B cell (primary cell): ENCODE measurements at regions not wholly inside any gene's neighbourhood (a gene's known extent, or its start where the extent isn't known, plus 50 kb on each side); places are given as distances from the start of the nearest gene placed in this dataset.

Experiments used
- ATAC-seq: fragments of 200-7000 bp; cut with Tn5 transposase; one replicate; pipeline ENCODE4 v1.10.0; 2021; ENCODE audit warnings: low read depth, mild to moderate bottlenecking, moderate number of reproducible peaks, moderate library complexity
- CTCF ChIA-PET: fragments of 350-600 bp; sonication (Branson Sonifier 250); formaldehyde crosslinking; loops from one replicate; lab custom pipeline; 2021; ENCODE audit warnings: antibody characterized with exemption, inconsistent platforms; lab: Charles Lee
- POLR2A ChIA-PET: fragments of 350-600 bp; sonication (Branson Sonifier 250); formaldehyde crosslinking; loops from one replicate; lab custom pipeline; 2021; ENCODE audit warnings: antibody characterized with exemption; lab: Charles Lee
- DNase-seq: peaks from one replicate; pipeline ENCODE4 v3.0.0; 2013
- H2AFZ ChIP-seq: 2 replicates; pipeline ENCODE4 v1.6.1; 2012; ENCODE audit warnings: mild to moderate bottlenecking, low read depth, low read length; ENCODE audit not compliant: insufficient read depth, poor library complexity, severe bottlenecking
- H3K27ac ChIP-seq, 2 donors: 1 replicate in 1 of 2; 2 replicates in 1 of 2; pipeline ENCODE4 v1.5.1; 2012 to 2013; ENCODE audit warnings: low read length in 2 of 2, mild to moderate bottlenecking in 2 of 2, moderate library complexity in 1 of 2
- H3K27me3 ChIP-seq, 4 experiments: fragments of 200-600 bp in 1 of 4; sonication (generic) in 1 of 4; replicated peaks in 1 of 4; 1 replicate in 2 of 4; 2 replicates in 2 of 4; pipeline versions ENCODE4 v1.6.1 to v1.7.0; 2013 to 2016; ENCODE audit warnings: low read length in 3 of 4, mild to moderate bottlenecking in 2 of 4, mixed read lengths in 1 of 4, moderate library complexity in 1 of 4; ENCODE audit not compliant: insufficient read depth in 4 of 4, control insufficient read depth in 3 of 4; ENCODE audit errors: control extremely low read depth in 1 of 4
- H3K36me3 ChIP-seq, 2 experiments: replicated peaks in 1 of 2; 1 replicate in 1 of 2; 2 replicates in 1 of 2; pipeline versions ENCODE4 v1.6.1 to v1.7.1; 2013; ENCODE audit warnings: low read length in 1 of 2; ENCODE audit not compliant: insufficient read depth in 2 of 2, control insufficient read depth in 1 of 2; ENCODE audit errors: control extremely low read depth in 1 of 2, extremely low read depth in 1 of 2
- H3K4me1 ChIP-seq, 2 donors: fragments of 200-600 bp in 1 of 2; sonication (generic) in 1 of 2; 1 replicate in 1 of 2; 2 replicates in 1 of 2; pipeline versions ENCODE4 v1.5.1 to v1.6.1; 2013 to 2017; ENCODE audit warnings: low read length in 2 of 2; ENCODE audit not compliant: control insufficient read depth in 2 of 2, insufficient read depth in 2 of 2
- H3K4me2 ChIP-seq: replicated peaks from 2 replicates; pipeline ENCODE3; 2012; ENCODE audit warnings: mild to moderate bottlenecking, low read depth, low read length; ENCODE audit not compliant: poor library complexity, severe bottlenecking
- H3K4me3 ChIP-seq, 5 experiments: fragments of 200-600 bp in 1 of 5; sonication (generic) in 1 of 5; 1 replicate in 3 of 5; 2 replicates in 2 of 5; pipeline versions ENCODE4 v1.5.1 to v1.7.0; 2011 to 2016; ENCODE audit warnings: low read length in 4 of 5, mild to moderate bottlenecking in 4 of 5, low read depth in 2 of 5, control low read depth in 1 of 5, moderate library complexity in 1 of 5; ENCODE audit not compliant: insufficient read depth in 1 of 5; ENCODE audit errors: control extremely low read depth in 1 of 5, extremely low read depth in 1 of 5
- H3K79me2 ChIP-seq: fragments of 200-600 bp; sonication (generic); one replicate; pipeline ENCODE4 v1.6.0; 2016; ENCODE audit warnings: low read length; ENCODE audit not compliant: control insufficient read depth, insufficient read depth
- H3K9ac ChIP-seq: fragments of 200-600 bp; sonication (generic); 2 replicates; pipeline ENCODE4 v1.6.1; 2017; ENCODE audit warnings: mild to moderate bottlenecking, low read length, moderate library complexity
- H3K9me3 ChIP-seq, 3 donors: one replicate each; pipeline versions ENCODE4 v1.6.1 to v1.7.1; 2013; ENCODE audit warnings: low read length in 2 of 3; ENCODE audit not compliant: control insufficient read depth in 2 of 3, insufficient read depth in 1 of 3; ENCODE audit errors: control extremely low read depth in 1 of 3
- H4K20me1 ChIP-seq: 2 replicates; pipeline ENCODE4 v1.6.0; 2012; ENCODE audit warnings: mild to moderate bottlenecking, low read length; ENCODE audit not compliant: insufficient read depth, control insufficient read depth, poor library complexity, severe bottlenecking
- H3K27ac Mint-ChIP-seq: one replicate; pipeline ENCODE4 v1.8.0; 2021; ENCODE audit warnings: mixed read lengths
- H3K27me3 Mint-ChIP-seq: one replicate; pipeline ENCODE4 v1.8.0; 2021; ENCODE audit warnings: mixed read lengths
- H3K4me1 Mint-ChIP-seq: one replicate; pipeline ENCODE4 v1.8.0; 2021; ENCODE audit warnings: mixed read lengths
- H3K4me3 Mint-ChIP-seq: one replicate; pipeline ENCODE4 v1.8.0; 2021; ENCODE audit warnings: mixed read lengths
- H3K9me3 Mint-ChIP-seq: one replicate; pipeline ENCODE4 v1.8.0; 2022; ENCODE audit warnings: mixed read lengths; ENCODE audit not compliant: insufficient read depth
- CTCF ChIP-seq: fragments of 200-600 bp; IDR thresholded peaks from one replicate; pipeline ENCODE4 v1.8.0; 2022; ENCODE audit warnings: antibody characterized with exemption, mild to moderate bottlenecking
- EZH2 ChIP-seq: IDR thresholded peaks from 2 replicates; pipeline ENCODE4 v1.6.1; 2012; ENCODE audit warnings: borderline replicate concordance, low read depth, mild to moderate bottlenecking, moderate library complexity, low read length; ENCODE audit not compliant: insufficient read depth, poor library complexity, severe bottlenecking
- WGBS: methylation state at CpG from one replicate; pipeline ENCODE4 v1.1.5; 2013; ENCODE audit warnings: missing lambda C conversion rate; ENCODE audit not compliant: insufficient coverage; 5-methylcytosine and 5-hydroxymethylcytosine counted together
- intact Hi-C: fragments of 100-400 bp; cut with micrococcal nuclease; formaldehyde crosslinking; loops from one replicate; pipeline ENCODE4 v1.10.0; 2022

DNA sequence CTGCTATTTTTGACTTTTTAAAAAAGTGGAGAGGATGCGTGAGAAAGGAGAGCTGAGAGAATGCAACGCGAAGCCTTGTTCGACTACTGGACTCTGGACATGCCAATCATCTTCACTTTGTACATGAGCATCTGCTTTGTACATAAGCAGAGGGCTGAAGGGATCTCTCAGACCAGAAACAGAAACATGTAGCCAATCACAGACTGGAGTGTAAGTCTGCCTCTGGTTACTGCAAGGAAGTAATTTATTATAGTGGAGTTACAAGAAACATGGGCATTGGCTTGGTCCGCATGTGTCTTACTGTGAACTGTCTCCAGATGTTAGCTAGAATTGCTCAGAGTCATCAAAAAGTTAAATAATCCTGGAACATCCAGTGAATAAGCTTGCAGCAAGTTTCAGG is 190.0 kb upstream of the GRAMD2B start:
- CTCF ChIA-PET: no interaction called here

DNA sequence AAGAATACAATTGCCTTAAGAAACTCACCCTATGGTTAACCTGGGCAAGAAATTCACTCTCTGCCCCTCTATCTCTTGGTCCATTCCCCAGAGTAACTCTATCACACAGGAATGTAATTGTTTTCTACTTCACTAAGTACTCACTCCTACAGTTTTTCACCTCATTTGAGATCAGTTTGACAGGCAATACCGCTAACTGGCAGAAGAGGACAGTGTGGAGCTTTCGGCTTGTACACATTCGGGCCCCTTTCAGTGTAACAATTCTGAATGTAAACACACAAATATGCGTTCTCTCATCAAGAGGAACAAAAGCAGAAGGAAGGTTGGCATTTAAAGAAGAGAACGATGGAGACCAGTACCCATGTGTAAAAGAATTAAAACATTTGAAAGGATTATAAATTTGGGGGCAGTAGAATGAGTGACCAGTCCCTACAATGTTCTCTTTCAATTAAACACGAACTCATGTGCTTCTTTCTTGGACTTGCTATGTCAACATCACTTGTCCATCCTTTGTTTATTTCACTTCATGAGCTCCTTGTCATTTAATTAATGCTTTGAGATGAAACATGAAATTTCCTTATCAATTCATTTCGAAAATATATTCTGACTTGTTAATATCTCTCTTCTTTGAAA is 188.5 kb upstream of the GRAMD2B start:
- Histone ChIP-seq H3K4me2 (no peak overlapping the region), H3K9ac (no peak overlapping the region), H2AFZ (no peak overlapping the region), H3K79me2 (no peaks in the 10 kb centered on the region), H3K27ac (no peak overlapping the region), H3K9me3 (peaks cover 0 to 4% (median 0%) of the 10 kb centered on the region in 3 donors), H3K4me3 (no peak overlapping the region), H3K27me3 (no peaks in the 10 kb centered on the region), H3K4me1 (no peaks in the 10 kb centered on the region), H3K36me3 (no peaks in the 10 kb centered on the region), H4K20me1 (no peaks in the 10 kb centered on the region)
- Mint-ChIP-seq H3K4me1 (no peaks in the 10 kb centered on the region), H3K27me3 (peaks cover 4% of the 10 kb centered on the region), H3K27ac (no peak overlapping the region), H3K9me3 (no peaks in the 10 kb centered on the region), H3K4me3 (no peak overlapping the region)
- no peak for ATAC-seq
- CTCF ChIA-PET: no interaction called here
- intact Hi-C loops: no loop called here
- POLR2A ChIA-PET: no interaction called here
- WGBS: no CpG with 5 or more reads among the region's 7 CpGs
- TF ChIP-seq CTCF (no peak), EZH2 (no peak)
- no peak for DNase-seq

More for the DNA sequence above, 190.0 kb upstream of the GRAMD2B start:
- Histone ChIP-seq H4K20me1 (no peaks in the 10 kb centered on the region), H3K9ac (no peak overlapping the region), H3K9me3 (peaks cover 0 to 12% (median 0%) of the 10 kb centered on the region in 3 donors), H3K79me2 (no peaks in the 10 kb centered on the region), H3K36me3 (no peaks in the 10 kb centered on the region), H3K27me3 (no peaks in the 10 kb centered on the region), H2AFZ (no peak overlapping the region), H3K4me1 (no peaks in the 10 kb centered on the region), H3K4me2 (no peak overlapping the region), H3K27ac (no peak overlapping the region), H3K4me3 (no peak overlapping the region)
- ATAC-seq (no peak), DNase-seq (no peak)
- peaks cover 4% of the 10 kb centered on the region for H3K27me3 Mint-ChIP-seq
- POLR2A ChIA-PET: no interaction called here
- H3K4me3 Mint-ChIP-seq: no peak overlapping the region
- H3K9me3 Mint-ChIP-seq: no peaks in the 10 kb centered on the region
- H3K27ac Mint-ChIP-seq: no peak overlapping the region
- WGBS: 100% methylated on average over 5 of the region's 5 CpGs
- no peak for TF ChIP-seq EZH2
- TF ChIP-seq CTCF: no peak
- no peaks in the 10 kb centered on the region for H3K4me1 Mint-ChIP-seq
- intact Hi-C loops: no loop called here
